Testis (tissue), 2 donors: ENCODE measurements at regions not wholly inside any gene's neighbourhood (a gene's known extent, or its start where the extent isn't known, plus 50 kb on each side); places are given as distances from the start of the nearest gene placed in this dataset.

Experiments
- DNase-seq: peaks from one replicate; pipeline ENCODE4 v3.0.0-alpha.2; 2019
- H3K27ac ChIP-seq, 2 donors: fragments of 200-600 bp; sonication (generic); one replicate each; pipeline ENCODE4 v1.5.1; 2019
- H3K27me3 ChIP-seq: fragments of 200-600 bp; sonication (generic); one replicate; pipeline ENCODE4 v1.5.1; 2019
- H3K36me3 ChIP-seq: fragments of 200-600 bp; sonication (generic); one replicate; pipeline ENCODE4 v1.5.1; 2017; ENCODE audit warnings: low read depth; ENCODE audit errors: missing control alignments
- H3K4me1 ChIP-seq: fragments of 200-600 bp; sonication (generic); one replicate; pipeline ENCODE4 v1.5.1; 2019
- H3K4me3 ChIP-seq, 2 donors: fragments of 200-600 bp; sonication (generic); one replicate each; pipeline ENCODE4 v1.5.1; 2017 to 2019
- H3K9me3 ChIP-seq: fragments of 200-600 bp; sonication (generic); one replicate; pipeline ENCODE4 v1.5.1; 2017
- POLR2A ChIP-seq: fragments of 450-650 bp; IDR thresholded peaks from one replicate; pipeline ENCODE4 v1.6.1; 2017; ENCODE audit warnings: antibody characterized with exemption, mild to moderate bottlenecking, moderate library complexity
- WGBS, 2 donors: methylation state at CpG; one replicate each; pipeline ENCODE4 v1.1.5; 2018; 5-methylcytosine and 5-hydroxymethylcytosine counted together
- intact Hi-C: fragments of 100-400 bp; cut with DNase I; formaldehyde crosslinking; loops from one replicate; pipeline ENCODE4 v1.15.1; 2023; ENCODE audit warnings: low total_unique reads
- TF ChIP-seq, protein P1 (sequence below), 3 experiments: fragments of 450-650 bp in 2 of 3; fragments of 200-600 bp in 1 of 3; sonication (generic) in 1 of 3; IDR thresholded peaks; one replicate each; pipeline ENCODE4 v1.5.1; 2016 to 2019; ENCODE audit warnings: antibody characterized with exemption in 3 of 3, mild to moderate bottlenecking in 2 of 3, moderate library complexity in 1 of 3

DNA sequence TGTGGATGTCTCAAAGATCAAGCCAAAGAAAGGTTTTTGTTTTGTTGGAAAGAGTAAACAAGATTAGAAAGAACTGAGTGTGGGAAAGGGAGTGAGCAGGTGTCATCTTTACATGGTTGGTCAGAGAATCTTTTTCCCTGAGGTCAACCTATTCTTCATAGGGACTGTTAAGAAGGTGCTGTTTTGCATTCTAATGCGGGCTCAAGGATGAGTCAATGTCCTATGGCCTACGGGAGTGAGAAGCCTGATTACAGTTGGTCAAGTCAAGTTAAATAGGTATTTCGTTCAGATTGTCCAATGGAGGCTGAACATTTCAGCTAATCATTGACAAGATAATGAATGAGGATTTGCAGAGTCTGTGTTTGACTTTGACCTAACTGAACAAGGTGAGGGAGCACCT lies 491.2 kb upstream of the PDZRN3 start:
- no peaks in the 10 kb centered on the region for H3K9me3 ChIP-seq
- TF ChIP-seq, protein P1, sequence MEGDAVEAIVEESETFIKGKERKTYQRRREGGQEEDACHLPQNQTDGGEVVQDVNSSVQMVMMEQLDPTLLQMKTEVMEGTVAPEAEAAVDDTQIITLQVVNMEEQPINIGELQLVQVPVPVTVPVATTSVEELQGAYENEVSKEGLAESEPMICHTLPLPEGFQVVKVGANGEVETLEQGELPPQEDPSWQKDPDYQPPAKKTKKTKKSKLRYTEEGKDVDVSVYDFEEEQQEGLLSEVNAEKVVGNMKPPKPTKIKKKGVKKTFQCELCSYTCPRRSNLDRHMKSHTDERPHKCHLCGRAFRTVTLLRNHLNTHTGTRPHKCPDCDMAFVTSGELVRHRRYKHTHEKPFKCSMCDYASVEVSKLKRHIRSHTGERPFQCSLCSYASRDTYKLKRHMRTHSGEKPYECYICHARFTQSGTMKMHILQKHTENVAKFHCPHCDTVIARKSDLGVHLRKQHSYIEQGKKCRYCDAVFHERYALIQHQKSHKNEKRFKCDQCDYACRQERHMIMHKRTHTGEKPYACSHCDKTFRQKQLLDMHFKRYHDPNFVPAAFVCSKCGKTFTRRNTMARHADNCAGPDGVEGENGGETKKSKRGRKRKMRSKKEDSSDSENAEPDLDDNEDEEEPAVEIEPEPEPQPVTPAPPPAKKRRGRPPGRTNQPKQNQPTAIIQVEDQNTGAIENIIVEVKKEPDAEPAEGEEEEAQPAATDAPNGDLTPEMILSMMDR (IDR thresholded peaks at IDR 0.05), result no peak
- no peak for TF ChIP-seq POLR2A
- no peak for DNase-seq
- WGBS, 2 donors, result 89 to 92% methylated on average over 3 of the region's 3 CpGs
- H3K27me3 ChIP-seq, result no peaks in the 10 kb centered on the region
- H3K36me3 ChIP-seq, result no peaks in the 10 kb centered on the region
- H3K4me1 ChIP-seq, result no peaks in the 10 kb centered on the region
- no peak overlapping the region for H3K4me3 ChIP-seq
- intact Hi-C loops, result no loop called here
- no peak overlapping the region for H3K27ac ChIP-seq

DNA sequence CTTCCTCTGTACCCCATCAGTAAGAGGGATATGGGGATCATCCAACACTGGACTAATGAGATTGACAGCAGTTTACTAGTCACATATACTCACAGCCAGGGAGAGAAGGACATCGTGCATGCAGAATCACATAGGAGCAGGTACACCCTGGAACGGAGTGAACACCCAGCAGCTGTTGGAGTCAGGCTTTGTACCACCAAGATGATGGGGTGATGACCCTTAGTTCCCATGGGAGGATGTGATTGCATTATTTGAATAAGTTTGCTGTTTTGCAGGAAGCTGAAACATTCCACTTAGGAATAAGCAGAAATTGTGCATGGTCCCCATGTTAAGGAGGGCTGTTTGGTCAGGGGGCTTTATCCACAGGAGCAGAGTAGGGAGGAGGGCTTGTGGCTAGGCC lies 482.7 kb upstream of the PDZRN3 start:
- Histone ChIP-seq H3K27me3 (no peaks in the 10 kb centered on the region), H3K9me3 (no peaks in the 10 kb centered on the region), H3K4me1 (peaks cover 4% of the 10 kb centered on the region), H3K36me3 (no peaks in the 10 kb centered on the region), H3K4me3 (no peak overlapping the region), H3K27ac (no peak overlapping the region)
- no peak for DNase-seq
- 44 to 45% methylated on average over 2 of the region's 2 CpGs for WGBS, 2 donors
- TF ChIP-seq, protein P1 (IDR thresholded peaks at IDR 0.05), result no peak
- intact Hi-C loops, result no loop called here

DNA sequence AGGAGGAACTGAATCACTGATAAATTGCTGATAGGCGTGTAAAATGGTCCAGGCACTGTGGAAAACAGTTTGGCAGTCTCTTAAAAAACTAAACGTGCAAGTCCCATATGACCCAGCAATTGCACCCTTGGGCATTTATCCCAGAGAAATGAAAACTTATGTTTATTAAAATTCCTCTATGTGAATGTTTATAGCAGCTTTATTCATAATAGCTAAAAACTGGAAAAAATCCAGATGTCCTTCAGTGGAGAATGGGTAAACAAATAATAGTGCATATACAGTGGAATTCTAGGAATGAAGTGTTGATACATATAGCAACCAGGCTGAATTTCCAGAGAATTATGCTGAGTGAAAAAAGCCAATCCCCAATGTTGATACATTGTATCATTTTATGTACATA lies 482.2 kb upstream of the PDZRN3 start:
- Histone ChIP-seq H3K36me3 (no peaks in the 10 kb centered on the region), H3K4me1 (peaks cover 4% of the 10 kb centered on the region), H3K27ac (no peak overlapping the region), H3K27me3 (no peaks in the 10 kb centered on the region), H3K9me3 (no peaks in the 10 kb centered on the region), H3K4me3 (no peak overlapping the region)
- DNase-seq, result no peak
- 11 to 31% methylated on average over 2 of the region's 2 CpGs for WGBS, 2 donors
- no peak for TF ChIP-seq POLR2A
- TF ChIP-seq, protein P1 (IDR thresholded peaks at IDR 0.05), result no peak
- intact Hi-C loops, result no loop called here

DNA sequence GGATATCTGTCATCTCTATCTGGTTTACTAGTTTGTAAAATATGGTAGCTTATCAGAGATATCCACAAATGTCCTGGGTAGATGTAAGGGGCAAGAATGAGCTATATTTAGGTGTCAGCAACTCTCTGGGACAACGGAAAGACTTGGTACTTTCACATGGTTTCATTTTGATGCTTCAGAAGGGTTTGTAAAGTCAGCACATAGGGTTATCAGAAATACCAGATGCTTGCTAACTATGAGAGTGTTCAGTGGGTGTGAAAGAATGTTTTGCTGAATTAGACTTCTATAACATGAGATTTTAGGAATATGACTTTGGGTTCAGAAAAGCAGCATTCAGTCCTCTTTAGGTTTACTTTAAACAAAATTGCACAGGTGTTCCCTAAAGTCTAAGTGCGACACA lies 466.5 kb upstream of the PDZRN3 start:
- H3K27ac ChIP-seq, result no peak overlapping the region
- WGBS, 2 donors, result 67% methylated on average over 2 of the region's 2 CpGs
- H3K4me1 ChIP-seq, result no peaks in the 10 kb centered on the region
- intact Hi-C loops, result no loop called here
- H3K9me3 ChIP-seq, result no peaks in the 10 kb centered on the region
- H3K36me3 ChIP-seq, result no peaks in the 10 kb centered on the region
- H3K4me3 ChIP-seq, result no peak overlapping the region
- TF ChIP-seq, protein P1 (IDR thresholded peaks at IDR 0.05), result no peak
- no peak for TF ChIP-seq POLR2A
- DNase-seq, result no peak
- no peaks in the 10 kb centered on the region for H3K27me3 ChIP-seq

DNA sequence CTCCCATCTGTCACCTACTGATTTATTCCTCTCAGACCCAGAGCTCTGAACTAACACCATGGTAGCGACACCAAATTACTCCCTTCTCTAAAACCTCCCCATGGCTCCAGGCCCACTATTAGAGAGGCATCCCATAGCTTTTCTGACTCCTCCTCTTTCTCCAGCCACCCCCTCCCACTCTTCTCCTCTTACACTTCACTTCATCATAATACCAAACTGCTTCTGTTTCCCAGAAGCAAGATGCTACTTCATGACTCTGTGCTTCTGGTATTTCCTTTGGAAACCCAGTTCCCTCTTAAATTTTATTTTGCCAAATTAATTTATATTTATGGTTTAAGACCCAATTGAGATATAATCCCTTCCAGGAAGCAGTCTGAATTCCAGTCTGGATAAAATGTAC lies 465.1 kb upstream of the PDZRN3 start:
- intact Hi-C loops, result no loop called here
- no peak for DNase-seq
- H3K27me3 ChIP-seq, result no peaks in the 10 kb centered on the region
- H3K4me3 ChIP-seq, result no peak overlapping the region
- TF ChIP-seq POLR2A, result no peak
- TF ChIP-seq, protein P1 (IDR thresholded peaks at IDR 0.05), result no peak
- H3K9me3 ChIP-seq, result no peaks in the 10 kb centered on the region
- no peaks in the 10 kb centered on the region for H3K4me1 ChIP-seq
- 74 to 81% methylated on average over 1 of the region's 1 CpG for WGBS, 2 donors
- no peak overlapping the region for H3K27ac ChIP-seq
- H3K36me3 ChIP-seq, result no peaks in the 10 kb centered on the region
